Stomach (tissue), 4 donors: ENCODE measurements at regions not wholly inside any gene's neighbourhood (a gene's known extent, or its start where the extent isn't known, plus 50 kb on each side); places are given as distances from the start of the nearest gene placed in this dataset.

Source experiments
- EP300 ChIP-seq: sonication (generic); formaldehyde crosslinking; IDR thresholded peaks from one replicate; pipeline ENCODE4 v1.6.1; 2017; ENCODE audit warnings: antibody characterized with exemption
- POLR2A ChIP-seq, 4 donors: fragments of 450-650 bp; IDR thresholded peaks; one replicate each; pipeline ENCODE4 v1.6.1; 2016; ENCODE audit warnings: antibody characterized with exemption in 4 of 4, control low read depth in 2 of 4, mild to moderate bottlenecking in 1 of 4, moderate library complexity in 1 of 4
- POLR2AphosphoS5 ChIP-seq, 3 donors: sonication (generic); formaldehyde crosslinking; IDR thresholded peaks; one replicate each; pipeline ENCODE4 v1.6.1; 2016; ENCODE audit warnings: antibody characterized with exemption in 3 of 3
- TF ChIP-seq, protein P1 (sequence below), 7 experiments: fragments of 450-650 bp in 4 of 7; fragments of 200-600 bp in 3 of 7; sonication (generic) in 3 of 7; IDR thresholded peaks; one replicate each; pipeline ENCODE4 v1.5.1; 2016 to 2019; ENCODE audit warnings: antibody characterized with exemption in 7 of 7, control low read depth in 2 of 7, mild to moderate bottlenecking in 1 of 7

DNA sequence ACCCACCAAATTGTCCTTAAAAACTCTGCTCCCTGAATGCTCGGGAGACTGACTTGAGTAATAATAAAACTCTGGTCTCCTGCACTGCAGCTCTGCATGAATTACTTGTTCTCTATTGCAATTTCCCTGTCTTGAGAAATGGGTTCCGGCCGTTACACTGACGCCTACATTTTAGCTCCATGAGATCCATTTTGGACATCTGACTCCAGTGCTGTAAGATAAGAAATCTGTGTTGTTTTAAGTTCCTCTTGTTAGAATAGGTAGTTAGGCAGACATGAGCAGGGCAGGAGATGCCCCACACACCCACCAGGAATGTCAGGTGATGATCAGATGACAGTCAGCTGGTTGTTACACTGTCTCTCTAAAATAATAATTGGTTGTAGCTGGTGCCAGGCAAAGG lies 125.8 kb upstream of the SHB start:
- no peak for TF ChIP-seq POLR2A (IDR thresholded peaks at IDR 0.05)
- TF ChIP-seq, protein P1, sequence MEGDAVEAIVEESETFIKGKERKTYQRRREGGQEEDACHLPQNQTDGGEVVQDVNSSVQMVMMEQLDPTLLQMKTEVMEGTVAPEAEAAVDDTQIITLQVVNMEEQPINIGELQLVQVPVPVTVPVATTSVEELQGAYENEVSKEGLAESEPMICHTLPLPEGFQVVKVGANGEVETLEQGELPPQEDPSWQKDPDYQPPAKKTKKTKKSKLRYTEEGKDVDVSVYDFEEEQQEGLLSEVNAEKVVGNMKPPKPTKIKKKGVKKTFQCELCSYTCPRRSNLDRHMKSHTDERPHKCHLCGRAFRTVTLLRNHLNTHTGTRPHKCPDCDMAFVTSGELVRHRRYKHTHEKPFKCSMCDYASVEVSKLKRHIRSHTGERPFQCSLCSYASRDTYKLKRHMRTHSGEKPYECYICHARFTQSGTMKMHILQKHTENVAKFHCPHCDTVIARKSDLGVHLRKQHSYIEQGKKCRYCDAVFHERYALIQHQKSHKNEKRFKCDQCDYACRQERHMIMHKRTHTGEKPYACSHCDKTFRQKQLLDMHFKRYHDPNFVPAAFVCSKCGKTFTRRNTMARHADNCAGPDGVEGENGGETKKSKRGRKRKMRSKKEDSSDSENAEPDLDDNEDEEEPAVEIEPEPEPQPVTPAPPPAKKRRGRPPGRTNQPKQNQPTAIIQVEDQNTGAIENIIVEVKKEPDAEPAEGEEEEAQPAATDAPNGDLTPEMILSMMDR (IDR thresholded peaks at IDR 0.05): no peak
- no peak for TF ChIP-seq POLR2AphosphoS5 (IDR thresholded peaks at IDR 0.05)
- no peak for TF ChIP-seq EP300
